ENCODE measurements at regions not wholly inside any gene's neighbourhood (a gene's known extent, or its start where the extent isn't known, plus 50 kb on each side); places are given as distances from the start of the nearest gene placed in this dataset.
A peak's percentile ranks its signal among the peaks of the same experiment; 100 is the strongest.

DNA sequence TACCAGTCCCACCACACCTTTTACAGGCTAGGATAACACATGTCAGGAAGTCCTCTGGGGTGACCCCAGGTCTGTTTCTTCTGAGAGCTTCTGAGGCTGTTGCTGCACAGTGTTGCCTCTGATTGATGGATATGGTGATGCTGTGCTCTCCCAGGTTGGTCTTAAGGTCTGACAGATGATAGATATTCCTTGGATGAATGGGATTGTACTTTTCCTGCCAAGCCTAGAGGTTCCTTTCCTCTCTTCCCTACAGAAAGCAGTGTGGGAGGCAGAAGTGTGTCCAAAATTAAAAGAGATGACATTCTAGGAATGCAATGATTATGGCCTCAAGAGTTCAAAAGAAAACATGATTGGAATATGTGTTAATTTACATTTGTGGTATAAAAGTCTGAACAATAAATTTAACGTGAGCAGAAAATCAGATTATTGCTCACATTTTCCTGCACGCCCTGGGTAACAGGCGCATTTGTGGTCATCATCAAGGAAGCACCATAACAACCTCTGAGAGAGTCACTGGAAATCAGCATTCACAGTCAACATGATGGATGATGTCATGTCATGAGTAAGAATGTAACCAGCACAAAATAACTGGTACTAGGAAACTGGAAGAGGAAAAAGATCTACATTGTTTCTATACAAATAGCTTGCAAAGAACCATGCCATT, 73.7 kb downstream of the BBS10 start:
- Histone ChIP-seq H3K4me1 (ENCODE audit: insufficient read depth, low read length) (no peaks in the 10 kb centered on the region), H2AFZ (ENCODE audit: low read length) (no peak overlapping the region), H4K20me1 (ENCODE audit: insufficient read depth, low read length) (no peaks in the 10 kb centered on the region), H3K4me3 (replicated peaks in 1 of 3; ENCODE audit: insufficient read depth in 1 of 3, low read depth in 2 of 3, low read length in 3 of 3) (no peak overlapping the region), H3K36me3 (replicated peaks in 1 of 2; ENCODE audit: control insufficient read depth in 1 of 2, insufficient read depth in 2 of 2, low read length in 2 of 2) (no peaks in the 10 kb centered on the region), H3K27me3 (ENCODE audit: control insufficient read depth in 1 of 2, insufficient read depth in 2 of 2, low read length in 2 of 2) (peaks cover 0 to 30% of the 10 kb centered on the region in 2 experiments; a peak in 4 of 5 replicates), H3K9me3 (ENCODE audit: low read length) (no peaks in the 10 kb centered on the region), H3K9ac (ENCODE audit: insufficient read depth, low read depth, low read length) (no peak overlapping the region), H3K4me2 (ENCODE audit: low read depth, low read length) (no peak overlapping the region), H3K27ac (ENCODE audit: extremely low read length, insufficient read depth, low read length) (no peak overlapping the region), H3K79me2 (ENCODE audit: insufficient read depth, low read length) (no peaks in the 10 kb centered on the region)
- ATAC-seq (no peak), DNase-seq (ENCODE audit: low spot score) (no peak), FAIRE-seq (no peak)
- TF ChIP-seq, protein P1, sequence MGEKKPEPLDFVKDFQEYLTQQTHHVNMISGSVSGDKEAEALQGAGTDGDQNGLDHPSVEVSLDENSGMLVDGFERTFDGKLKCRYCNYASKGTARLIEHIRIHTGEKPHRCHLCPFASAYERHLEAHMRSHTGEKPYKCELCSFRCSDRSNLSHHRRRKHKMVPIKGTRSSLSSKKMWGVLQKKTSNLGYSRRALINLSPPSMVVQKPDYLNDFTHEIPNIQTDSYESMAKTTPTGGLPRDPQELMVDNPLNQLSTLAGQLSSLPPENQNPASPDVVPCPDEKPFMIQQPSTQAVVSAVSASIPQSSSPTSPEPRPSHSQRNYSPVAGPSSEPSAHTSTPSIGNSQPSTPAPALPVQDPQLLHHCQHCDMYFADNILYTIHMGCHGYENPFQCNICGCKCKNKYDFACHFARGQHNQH (CRISPR knock-in tag; IDR thresholded peaks at IDR 0.05) = no peak
- TF ChIP-seq, protein P2, sequence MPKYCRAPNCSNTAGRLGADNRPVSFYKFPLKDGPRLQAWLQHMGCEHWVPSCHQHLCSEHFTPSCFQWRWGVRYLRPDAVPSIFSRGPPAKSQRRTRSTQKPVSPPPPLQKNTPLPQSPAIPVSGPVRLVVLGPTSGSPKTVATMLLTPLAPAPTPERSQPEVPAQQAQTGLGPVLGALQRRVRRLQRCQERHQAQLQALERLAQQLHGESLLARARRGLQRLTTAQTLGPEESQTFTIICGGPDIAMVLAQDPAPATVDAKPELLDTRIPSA (CRISPR knock-in tag; IDR thresholded peaks at IDR 0.05; ENCODE audit: borderline replicate concordance) = no peak
- TF ChIP-seq ATF7 (IDR thresholded peaks at IDR 0.05) (peak; percentile 45; the same call in 1 of the 2 replicates), ATF7 (CRISPR knock-in tag; IDR thresholded peaks at IDR 0.05) (no peak), SMYD3 (CRISPR knock-in tag; IDR thresholded peaks at IDR 0.05) (no peak), SSRP1 (CRISPR knock-in tag; IDR thresholded peaks at IDR 0.05) (no peak), CREB1 (IDR thresholded peaks at IDR 0.05) (0 out of 2 replicates have a peak, but pooled peaks have one; percentile 40), CREB1 (CRISPR knock-in tag; IDR thresholded peaks at IDR 0.05) (no peak), NR1H2 (CRISPR knock-in tag; IDR thresholded peaks at IDR 0.05; ENCODE audit: borderline replicate concordance, low read depth) (no peak), GZF1 (CRISPR knock-in tag; IDR thresholded peaks at IDR 0.05) (no peak), ZNF766 (CRISPR knock-in tag; IDR thresholded peaks at IDR 0.05; ENCODE audit: borderline replicate concordance) (no peak), ZNF343 (CRISPR knock-in tag; IDR thresholded peaks at IDR 0.05) (no peak), ZNF234 (CRISPR knock-in tag; conservative IDR thresholded peaks at IDR 0.05) (no peak), SNAPC2 (CRISPR knock-in tag; IDR thresholded peaks at IDR 0.05) (no peak), SP1 (IDR thresholded peaks at IDR 0.05) (no peak), SP1 (CRISPR knock-in tag; IDR thresholded peaks at IDR 0.05) (no peak)
- TF ChIP-seq, protein P3, sequence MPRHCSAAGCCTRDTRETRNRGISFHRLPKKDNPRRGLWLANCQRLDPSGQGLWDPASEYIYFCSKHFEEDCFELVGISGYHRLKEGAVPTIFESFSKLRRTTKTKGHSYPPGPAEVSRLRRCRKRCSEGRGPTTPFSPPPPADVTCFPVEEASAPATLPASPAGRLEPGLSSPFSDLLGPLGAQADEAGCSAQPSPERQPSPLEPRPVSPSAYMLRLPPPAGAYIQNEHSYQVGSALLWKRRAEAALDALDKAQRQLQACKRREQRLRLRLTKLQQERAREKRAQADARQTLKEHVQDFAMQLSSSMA (CRISPR knock-in tag; IDR thresholded peaks at IDR 0.05) = no peak
- POLR2A ChIA-PET = no interaction called here
- WGBS (ENCODE audit: low lambda C conversion rate) = 55% methylated on average over 3 of the region's 3 CpGs
- in situ Hi-C loops (cut with HindIII; ENCODE audit: extremely low pct_ligation_motif_present, low pct_unique_long_range_greater_than_20kb) = no loop called here
- intact Hi-C loops (cut with micrococcal nuclease; ENCODE audit: unreplicated experiment) = no loop called here
- CTCF ChIA-PET (ENCODE audit: low intra/inter-chr PET ratio, low total read pairs) = no interaction called here
- no TSS peak for BruUV-seq (replicated peaks)
